Skin epidermis (tissue), 12 donors: ENCODE measurements at regions not wholly inside any gene's neighbourhood (a gene's known extent, or its start where the extent isn't known, plus 50 kb on each side); places are given as distances from the start of the nearest gene placed in this dataset.
"Not testable (repeated sequence)": the region's sequence is repeated elsewhere in the genome, so short reads cannot be mapped to it uniquely, and the experiment has no call there.

Source experiments
- H3K27ac ChIP-seq, 21 experiments: fragments of 200-600 bp; sonication (generic) in 11 of 21; one replicate each; pipeline ENCODE4 v1.5.0; 2020; ENCODE audit warnings: mild to moderate bottlenecking in 3 of 21, inconsistent platforms in 2 of 21, moderate library complexity in 2 of 21
- H3K4me3 ChIP-seq, 7 experiments: fragments of 200-600 bp; sonication (generic) in 2 of 7; one replicate each; pipeline ENCODE4 v1.5.0; 2020; ENCODE audit warnings: inconsistent platforms in 2 of 7, mild to moderate bottlenecking in 2 of 7, moderate library complexity in 1 of 7

- H3K4me3 ChIP-seq, result no peak overlapping the region
- no peak overlapping the region for H3K27ac ChIP-seq
Observed at GRCh38 chr21:28212061-28212460, 780.6 kb downstream of the LTN1 start.

GRCh38 chr21:28207436-28208173 is 785.1 kb downstream of the LTN1 start:
- peak overlapping the region in 3 of 21 experiments; percentile 24 to 51 (median 46) for H3K27ac ChIP-seq

GRCh38 chr21:28200726-28201125 is 792.0 kb downstream of the LTN1 start:
- H3K4me3 ChIP-seq, result no peak overlapping the region
- H3K27ac ChIP-seq, result no peak overlapping the region

More at GRCh38 chr21:28207436-28208173, 785.1 kb downstream of the LTN1 start:
- H3K4me3 ChIP-seq, result no peak overlapping the region

- H3K4me3 ChIP-seq, result no peak overlapping the region
- no peak overlapping the region for H3K27ac ChIP-seq
Observed at GRCh38 chr21:28196981-28197380, 795.7 kb downstream of the LTN1 start.

GRCh38 chr21:28193189-28193588 is 799.5 kb downstream of the LTN1 start:
- Histone ChIP-seq H3K27ac (no peak overlapping the region), H3K4me3 (no peak overlapping the region)

GRCh38 chr21:28186604-28187003 is 806.1 kb downstream of the LTN1 start:
- Histone ChIP-seq H3K27ac (no peak overlapping the region), H3K4me3 (no peak overlapping the region)

- Histone ChIP-seq H3K27ac (no peak overlapping the region), H3K4me3 (no peak overlapping the region)
Observed at GRCh38 chr21:28181730-28182129, 810.9 kb downstream of the LTN1 start.

GRCh38 chr21:28179136-28179535 is 813.5 kb downstream of the LTN1 start:
- H3K4me3 ChIP-seq, result no peak overlapping the region
- H3K27ac ChIP-seq, result no peak overlapping the region

- no peak overlapping the region for H3K4me3 ChIP-seq
- H3K27ac ChIP-seq, result no peak overlapping the region
Observed at GRCh38 chr21:28177124-28177523, 815.6 kb downstream of the LTN1 start.

GRCh38 chr21:28174701-28175100 is 818.0 kb downstream of the LTN1 start:
- H3K27ac ChIP-seq, result no peak overlapping the region

GRCh38 chr21:28174006-28174405 is 818.7 kb downstream of the LTN1 start:
- H3K4me3 ChIP-seq, result no peak overlapping the region
- no peak overlapping the region for H3K27ac ChIP-seq

More at GRCh38 chr21:28174701-28175100, 818.0 kb downstream of the LTN1 start:
- no peak overlapping the region for H3K4me3 ChIP-seq

- H3K27ac ChIP-seq, result no peak overlapping the region
- H3K4me3 ChIP-seq, result no peak overlapping the region
Observed at GRCh38 chr21:28172376-28172775, 820.3 kb downstream of the LTN1 start.

- H3K27ac ChIP-seq, result no peak overlapping the region
- H3K4me3 ChIP-seq, result no peak overlapping the region
Observed at GRCh38 chr21:28167366-28167765, 825.3 kb downstream of the LTN1 start.

GRCh38 chr21:28164519-28164918 is 828.2 kb downstream of the LTN1 start:
- H3K27ac ChIP-seq, H3K4me3 ChIP-seq: not testable (repeated sequence)

- H3K27ac ChIP-seq, H3K4me3 ChIP-seq: not testable (repeated sequence)
Observed at GRCh38 chr21:28162052-28162451, 830.6 kb downstream of the LTN1 start.

GRCh38 chr21:28160378-28160777 is 832.3 kb downstream of the LTN1 start:
- no peak overlapping the region for H3K4me3 ChIP-seq
- H3K27ac ChIP-seq, result no peak overlapping the region

GRCh38 chr21:28159396-28159795 is 833.3 kb downstream of the LTN1 start:
- Histone ChIP-seq H3K4me3 (no peak overlapping the region), H3K27ac (no peak overlapping the region)

GRCh38 chr21:28156590-28156989 is 836.1 kb downstream of the LTN1 start:
- H3K4me3 ChIP-seq, result no peak overlapping the region
- no peak overlapping the region for H3K27ac ChIP-seq

GRCh38 chr21:28154121-28154520 is 838.6 kb downstream of the LTN1 start:
- H3K4me3 ChIP-seq, result no peak overlapping the region
- H3K27ac ChIP-seq, result no peak overlapping the region

GRCh38 chr21:28152732-28153131 is 839.9 kb downstream of the LTN1 start:
- no peak overlapping the region for H3K27ac ChIP-seq
- no peak overlapping the region for H3K4me3 ChIP-seq

- Histone ChIP-seq H3K27ac (no peak overlapping the region), H3K4me3 (no peak overlapping the region)
Observed at GRCh38 chr21:28151758-28152157, 840.9 kb downstream of the LTN1 start.

GRCh38 chr21:28150778-28151177 is 841.9 kb downstream of the LTN1 start:
- Histone ChIP-seq H3K4me3 (no peak overlapping the region), H3K27ac (no peak overlapping the region)
